Osteocyte (in vitro differentiated cells): ENCODE measurements at regions not wholly inside any gene's neighbourhood (a gene's known extent, or its start where the extent isn't known, plus 50 kb on each side); places are given as distances from the start of the nearest gene placed in this dataset.
"Not testable (repeated sequence)": the region's sequence is repeated elsewhere in the genome, so short reads cannot be mapped to it uniquely, and the experiment has no call there.

ENCODE experiments used
- DNase-seq: peaks from one replicate; pipeline ENCODE4 v3.0.0; 2021; ENCODE audit warnings: mixed read lengths; ENCODE audit not compliant: unreplicated experiment; ENCODE audit errors: extremely low spot score
- H3K27ac Mint-ChIP-seq: one replicate; pipeline ENCODE4 v1.8.0; 2021; ENCODE audit warnings: mild to moderate bottlenecking, mixed read lengths; ENCODE audit not compliant: unreplicated experiment
- H3K27me3 Mint-ChIP-seq: one replicate; pipeline ENCODE4 v1.8.0; 2021; ENCODE audit warnings: mixed read lengths; ENCODE audit not compliant: unreplicated experiment
- H3K36me3 Mint-ChIP-seq: one replicate; pipeline ENCODE4 v1.8.0; 2021; ENCODE audit warnings: mixed read lengths; ENCODE audit not compliant: unreplicated experiment
- H3K4me1 Mint-ChIP-seq: one replicate; pipeline ENCODE4 v1.8.0; 2021; ENCODE audit warnings: mixed read lengths; ENCODE audit not compliant: unreplicated experiment
- H3K4me3 Mint-ChIP-seq: one replicate; pipeline ENCODE4 v1.8.0; 2021; ENCODE audit warnings: mild to moderate bottlenecking, moderate library complexity, mixed read lengths; ENCODE audit not compliant: unreplicated experiment
- H3K9me3 Mint-ChIP-seq: one replicate; pipeline ENCODE4 v1.8.0; 2021; ENCODE audit warnings: mixed read lengths; ENCODE audit not compliant: unreplicated experiment
- CTCF ChIP-seq: fragments of 200-600 bp; sonication (generic); IDR thresholded peaks from 2 replicates; pipeline ENCODE4 v1.5.0; 2021; ENCODE audit warnings: antibody characterized with exemption, mild to moderate bottlenecking, moderate library complexity

DNA sequence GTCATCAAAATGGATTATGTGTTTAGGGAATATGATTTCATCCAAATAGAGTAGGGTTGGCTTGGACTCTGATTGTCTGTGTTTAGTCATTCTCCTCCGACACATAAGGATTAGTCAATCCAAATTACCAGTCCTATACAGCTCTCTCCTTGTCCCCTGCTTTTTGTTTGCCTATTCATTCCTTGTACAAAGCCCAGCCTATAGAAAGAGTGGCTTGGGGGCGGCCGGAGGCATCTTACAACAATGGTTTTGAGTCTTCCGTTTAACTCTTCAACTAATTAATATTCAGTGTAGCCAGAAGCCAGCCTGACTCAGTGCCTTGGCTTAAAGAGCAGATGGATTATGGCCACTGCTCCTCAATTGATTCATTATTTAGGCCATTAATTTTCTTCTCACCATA lies 796.6 kb upstream of the POU3F4 start:
- no peak for TF ChIP-seq CTCF
- no peak overlapping the region for H3K27ac Mint-ChIP-seq

GRCh38 chrX:82721891-82722290 lies 786.2 kb upstream of the POU3F4 start:
- no peaks in the 10 kb centered on the region for H3K4me1 Mint-ChIP-seq
- no peak for TF ChIP-seq CTCF

More for the DNA sequence above, 796.6 kb upstream of the POU3F4 start:
- H3K4me3 Mint-ChIP-seq: no peak overlapping the region
- no peaks in the 10 kb centered on the region for H3K36me3 Mint-ChIP-seq
- H3K27me3 Mint-ChIP-seq: no peaks in the 10 kb centered on the region
- no peaks in the 10 kb centered on the region for H3K4me1 Mint-ChIP-seq
- peaks cover 30% of the 10 kb centered on the region for H3K9me3 Mint-ChIP-seq
- no peak for DNase-seq

DNA sequence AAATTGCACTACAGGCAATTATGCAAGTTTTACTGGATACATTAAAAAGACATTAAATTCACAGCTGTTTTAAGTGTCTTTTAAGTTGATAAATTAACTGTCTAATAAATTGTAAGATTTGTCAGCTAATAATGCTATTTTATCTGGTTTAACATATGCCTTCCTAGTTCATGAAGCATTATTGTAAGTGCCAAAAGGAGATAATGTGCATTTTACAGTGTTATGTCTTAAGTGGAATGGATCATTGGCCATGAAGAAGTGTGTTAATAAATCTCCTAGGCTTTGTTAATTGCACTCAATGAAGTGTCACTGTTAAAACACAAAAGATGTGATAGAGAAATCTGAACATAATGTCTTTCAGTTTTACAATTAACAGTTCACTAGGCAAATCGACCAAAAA lies 784.3 kb upstream of the POU3F4 start:
- Mint-ChIP-seq H3K4me3 (no peak overlapping the region), H3K9me3 (peaks cover 15% of the 10 kb centered on the region), H3K4me1 (no peaks in the 10 kb centered on the region), H3K27ac (no peak overlapping the region), H3K36me3 (no peaks in the 10 kb centered on the region), H3K27me3 (no peaks in the 10 kb centered on the region)
- DNase-seq: no peak
- TF ChIP-seq CTCF: no peak

More at GRCh38 chrX:82721891-82722290, 786.2 kb upstream of the POU3F4 start:
- Mint-ChIP-seq H3K36me3 (no peaks in the 10 kb centered on the region), H3K27me3 (no peaks in the 10 kb centered on the region), H3K4me3 (no peak overlapping the region), H3K27ac (no peak overlapping the region), H3K9me3 (peaks cover 16% of the 10 kb centered on the region)
- DNase-seq: no peak

DNA sequence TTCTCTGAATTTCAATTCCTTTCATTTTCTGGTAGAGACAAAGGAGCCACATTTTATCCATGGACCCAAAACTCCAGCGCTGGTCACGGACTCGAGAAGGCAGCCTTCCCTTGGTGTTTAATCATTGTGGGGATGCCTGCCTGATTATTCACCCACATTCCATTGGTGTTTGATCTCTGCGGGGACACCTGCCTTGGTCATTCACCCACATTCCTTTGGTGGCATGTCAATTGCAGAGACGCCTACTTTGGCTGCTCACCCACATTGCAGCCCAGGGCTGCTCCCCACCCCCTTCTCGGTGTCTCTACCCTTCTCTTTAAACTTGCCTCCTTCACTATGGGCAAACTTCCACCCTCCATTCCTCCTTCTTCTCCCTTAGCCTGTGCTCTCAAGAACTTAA lies 780.7 kb upstream of the POU3F4 start:
- H3K27ac Mint-ChIP-seq, H3K36me3 Mint-ChIP-seq, H3K27me3 Mint-ChIP-seq, H3K4me3 Mint-ChIP-seq, DNase-seq, H3K9me3 Mint-ChIP-seq, H3K4me1 Mint-ChIP-seq: not testable (repeated sequence)

DNA sequence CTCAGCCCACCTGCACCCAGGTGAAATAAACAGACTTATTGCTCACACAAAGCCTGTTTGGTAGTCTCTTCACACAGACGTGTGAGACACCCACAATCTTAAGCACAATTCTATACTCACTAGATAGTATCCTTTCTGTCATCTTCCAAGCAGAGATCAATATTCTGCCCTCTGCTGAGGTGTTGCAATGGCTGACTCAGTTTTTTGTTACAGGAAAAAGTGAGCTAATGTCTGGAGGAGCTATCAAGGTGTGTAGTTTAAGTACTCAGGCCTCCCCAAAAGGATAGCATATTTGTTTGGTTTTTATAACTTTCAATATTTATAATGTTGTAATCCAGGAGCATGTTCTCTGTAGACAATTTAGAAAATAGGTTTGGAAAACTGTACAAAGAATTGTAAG lies 775.2 kb upstream of the POU3F4 start:
- no peak overlapping the region for H3K27ac Mint-ChIP-seq
- DNase-seq: no peak
- H3K4me1 Mint-ChIP-seq: no peaks in the 10 kb centered on the region
- no peak overlapping the region for H3K4me3 Mint-ChIP-seq
- TF ChIP-seq CTCF: no peak
- H3K36me3 Mint-ChIP-seq: no peaks in the 10 kb centered on the region
- H3K27me3 Mint-ChIP-seq: no peaks in the 10 kb centered on the region
- H3K9me3 Mint-ChIP-seq: peaks cover 9% of the 10 kb centered on the region

GRCh38 chrX:82734140-82734539 lies 774.0 kb upstream of the POU3F4 start:
- H3K4me1 Mint-ChIP-seq: no peaks in the 10 kb centered on the region
- H3K36me3 Mint-ChIP-seq: no peaks in the 10 kb centered on the region
- no peak for DNase-seq
- no peaks in the 10 kb centered on the region for H3K27me3 Mint-ChIP-seq
- no peak for TF ChIP-seq CTCF
- no peak overlapping the region for H3K4me3 Mint-ChIP-seq
- peaks cover 9% of the 10 kb centered on the region for H3K9me3 Mint-ChIP-seq
- H3K27ac Mint-ChIP-seq: no peak overlapping the region

- not testable (repeated sequence) for H3K4me1 Mint-ChIP-seq, H3K27ac Mint-ChIP-seq, H3K36me3 Mint-ChIP-seq, DNase-seq, H3K27me3 Mint-ChIP-seq, H3K9me3 Mint-ChIP-seq, H3K4me3 Mint-ChIP-seq
These were observed 769.8 kb upstream of the POU3F4 start for GRCh38 chrX:82738313-82738712.
